Activated T-helper 17 cell treated with anti-CD3 and anti-CD28 coated beads, Interleukin-2, amount 50 U/mL, for 72 hours (primary cell): ENCODE measurements at regions not wholly inside any gene's neighbourhood (a gene's known extent, or its start where the extent isn't known, plus 50 kb on each side); places are given as distances from the start of the nearest gene placed in this dataset.
"Not testable (repeated sequence)": the region's sequence is repeated elsewhere in the genome, so short reads cannot be mapped to it uniquely, and the experiment has no call there.

Experiments used
- ATAC-seq: fragments of 150-1000 bp; cut with Tn5 transposase; replicated peaks from 2 replicates; pipeline ENCODE4 v1.10.0; 2021; ENCODE audit warnings: mild to moderate bottlenecking, moderate library complexity
- H3K27ac Mint-ChIP-seq: one replicate; pipeline ENCODE4 v1.8.0; 2022; ENCODE audit warnings: mixed read lengths
- H3K27me3 Mint-ChIP-seq: one replicate; pipeline ENCODE4 v1.8.0; 2022; ENCODE audit warnings: mixed read lengths
- H3K36me3 Mint-ChIP-seq: one replicate; pipeline ENCODE4 v1.8.0; 2022; ENCODE audit warnings: low read depth, mild to moderate bottlenecking, mixed read lengths
- H3K4me1 Mint-ChIP-seq: one replicate; pipeline ENCODE4 v1.8.0; 2022; ENCODE audit warnings: mixed read lengths
- H3K4me3 Mint-ChIP-seq: one replicate; pipeline ENCODE4 v1.8.0; 2022; ENCODE audit warnings: mild to moderate bottlenecking, mixed read lengths
- H3K9me3 Mint-ChIP-seq: one replicate; pipeline ENCODE4 v1.8.0; 2022; ENCODE audit warnings: mixed read lengths

DNA sequence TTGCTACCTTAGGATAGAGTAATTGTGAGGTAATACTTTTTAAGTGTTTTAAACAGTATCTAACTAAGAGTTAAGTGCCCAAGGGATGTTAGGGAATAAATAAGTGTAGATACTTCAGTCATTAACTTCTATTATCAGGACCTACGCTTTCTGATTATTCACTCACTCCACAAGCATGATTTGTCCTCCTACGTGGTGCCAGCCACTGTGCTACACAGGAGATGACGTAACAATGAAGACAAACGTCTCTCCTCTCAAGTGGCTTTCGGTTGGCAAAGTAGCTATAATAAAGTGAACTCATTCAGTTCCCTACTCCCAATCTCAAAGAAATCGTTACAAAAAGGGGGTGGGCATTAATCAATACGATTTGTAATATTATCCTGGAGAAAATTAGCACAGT lies 100.9 kb upstream of the SETBP1 start:
- Mint-ChIP-seq H3K36me3 (no peaks in the 10 kb centered on the region), H3K27ac (no peak overlapping the region), H3K4me1 (no peaks in the 10 kb centered on the region), H3K4me3 (no peak overlapping the region), H3K9me3 (no peaks in the 10 kb centered on the region), H3K27me3 (peaks cover 11% of the 10 kb centered on the region)
- ATAC-seq: no peak

DNA sequence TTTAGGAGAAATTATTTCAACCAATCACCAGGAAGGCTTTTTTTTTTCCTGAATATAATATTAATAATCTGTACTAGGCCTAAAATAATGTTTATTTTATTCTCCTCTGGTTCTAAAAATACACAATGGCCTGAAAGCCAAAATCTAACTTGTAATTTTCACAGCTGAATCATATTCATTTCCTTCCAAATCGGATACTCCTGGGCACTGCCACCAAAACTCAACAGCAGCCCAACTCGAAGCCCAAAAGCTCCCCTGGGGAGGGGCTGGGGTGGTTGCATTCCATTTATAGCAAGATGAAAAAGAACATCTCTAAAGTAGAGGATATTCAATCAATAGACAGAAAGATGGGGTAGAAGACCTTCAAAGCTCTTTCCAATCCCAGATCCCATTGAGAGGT lies 100.5 kb upstream of the SETBP1 start:
- Mint-ChIP-seq H3K27me3 (peaks cover 11% of the 10 kb centered on the region), H3K4me3 (no peak overlapping the region)
- ATAC-seq: no peak

DNA sequence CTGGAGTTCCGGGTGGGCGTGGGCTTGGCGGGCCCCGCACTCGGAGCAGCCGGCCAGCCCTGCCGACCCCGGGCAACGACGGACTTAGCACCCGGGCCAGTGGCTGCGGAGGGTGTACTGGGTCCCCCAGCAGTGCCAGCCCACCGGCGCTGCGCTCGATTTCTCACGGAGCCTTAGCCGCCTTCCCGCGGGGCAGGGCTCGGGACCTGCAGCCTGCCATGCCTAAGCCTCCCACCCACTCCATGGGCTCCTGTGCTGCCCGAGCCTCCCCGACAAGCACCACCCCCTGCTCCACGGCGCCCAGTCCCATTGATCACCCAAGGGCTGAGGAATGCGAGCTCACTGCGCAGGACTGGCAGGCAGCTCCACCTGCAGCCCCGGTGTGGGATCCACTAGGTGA lies 99.9 kb upstream of the SETBP1 start:
- ATAC-seq, H3K4me1 Mint-ChIP-seq, H3K27ac Mint-ChIP-seq: not testable (repeated sequence)

More for the DNA sequence above, 100.5 kb upstream of the SETBP1 start:
- no peaks in the 10 kb centered on the region for H3K4me1 Mint-ChIP-seq
- no peaks in the 10 kb centered on the region for H3K9me3 Mint-ChIP-seq
- H3K27ac Mint-ChIP-seq: no peak overlapping the region
- no peaks in the 10 kb centered on the region for H3K36me3 Mint-ChIP-seq

DNA sequence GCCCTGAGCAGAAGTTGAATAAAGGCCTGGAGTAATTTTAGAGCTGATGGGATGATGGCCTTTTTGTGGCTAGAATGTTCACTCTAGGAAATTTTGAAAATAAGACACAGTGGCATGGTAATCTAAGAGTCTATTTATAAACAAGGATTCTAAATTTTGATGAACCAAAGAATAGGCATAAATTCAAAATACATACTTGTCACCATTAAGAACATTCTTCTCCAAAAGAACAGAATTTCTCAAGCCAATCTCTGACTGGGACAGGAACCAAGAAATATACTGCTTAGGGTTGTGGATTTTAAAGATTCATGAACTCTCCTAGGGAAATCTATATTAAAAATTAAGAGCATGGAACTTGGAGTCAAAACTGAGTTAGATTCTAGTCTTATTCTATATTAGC lies 98.2 kb upstream of the SETBP1 start:
- H3K9me3 Mint-ChIP-seq: no peaks in the 10 kb centered on the region
- peaks cover 8% of the 10 kb centered on the region for H3K27me3 Mint-ChIP-seq

More for the DNA sequence above, 99.9 kb upstream of the SETBP1 start:
- not testable (repeated sequence) for H3K36me3 Mint-ChIP-seq, H3K9me3 Mint-ChIP-seq, H3K4me3 Mint-ChIP-seq
- H3K27me3 Mint-ChIP-seq: peaks cover 11% of the 10 kb centered on the region

DNA sequence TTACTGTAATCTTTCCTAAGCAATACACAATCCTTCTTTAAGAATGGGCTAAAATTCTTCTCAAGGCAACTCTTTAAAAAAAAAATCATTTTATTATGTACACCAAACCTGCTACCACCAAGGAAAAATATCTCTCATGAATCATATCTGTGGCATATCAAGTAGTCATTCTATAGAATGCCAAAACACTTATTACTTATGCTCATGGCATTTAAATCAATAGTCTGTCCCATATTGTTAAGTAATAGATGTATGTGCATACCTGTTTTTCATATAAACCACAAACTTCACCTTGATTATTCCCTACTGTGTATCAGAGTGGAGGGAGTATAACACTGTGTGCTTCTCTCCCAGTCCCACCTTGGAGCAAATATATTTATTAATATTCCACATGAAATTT lies 95.8 kb upstream of the SETBP1 start:
- H3K4me1 Mint-ChIP-seq: no peaks in the 10 kb centered on the region
- H3K27ac Mint-ChIP-seq: no peak overlapping the region
- H3K4me3 Mint-ChIP-seq: no peak overlapping the region
- ATAC-seq: no peak
- no peaks in the 10 kb centered on the region for H3K9me3 Mint-ChIP-seq
- no peaks in the 10 kb centered on the region for H3K36me3 Mint-ChIP-seq
- H3K27me3 Mint-ChIP-seq: peaks cover 16% of the 10 kb centered on the region

More for the DNA sequence above, 98.2 kb upstream of the SETBP1 start:
- no peaks in the 10 kb centered on the region for H3K36me3 Mint-ChIP-seq
- H3K27ac Mint-ChIP-seq: no peak overlapping the region
- no peak for ATAC-seq
- no peak overlapping the region for H3K4me3 Mint-ChIP-seq
- no peaks in the 10 kb centered on the region for H3K4me1 Mint-ChIP-seq

DNA sequence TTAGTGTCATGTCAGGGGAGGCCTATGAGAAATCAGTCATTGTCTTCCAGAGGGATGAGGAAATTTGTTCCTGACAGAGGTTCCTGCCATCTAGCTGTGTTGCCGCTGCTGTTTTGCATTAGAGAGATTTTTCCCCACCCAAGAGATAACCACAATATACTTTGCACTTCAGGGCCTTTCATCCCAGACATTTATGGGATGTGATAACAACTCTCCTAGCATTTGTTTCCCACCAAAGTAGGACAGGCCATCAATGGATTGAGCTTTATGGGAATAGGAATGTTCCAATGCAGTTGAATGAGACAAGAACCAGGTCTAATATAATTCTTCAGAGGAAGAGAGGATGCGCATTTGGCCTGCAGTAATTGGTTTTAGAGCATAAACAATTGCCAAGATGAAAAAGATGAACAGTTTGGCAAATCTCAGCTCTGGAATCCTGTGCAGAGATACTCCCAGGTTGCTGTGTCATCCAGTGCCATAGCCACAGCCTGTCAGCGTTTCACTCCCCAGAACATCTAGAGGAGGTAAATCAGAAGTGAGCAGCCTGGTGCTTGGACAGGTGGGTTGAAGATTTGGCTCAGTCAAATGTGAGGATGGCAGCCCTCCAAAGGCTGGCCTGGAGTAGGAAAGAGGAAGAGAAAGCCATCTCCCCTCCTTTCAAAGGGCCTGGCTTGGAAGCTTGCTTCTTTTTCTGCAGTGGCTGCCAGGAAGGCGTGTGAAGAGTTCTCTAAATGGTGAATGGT lies 93.7 kb upstream of the SETBP1 start:
- Mint-ChIP-seq H3K9me3 (no peaks in the 10 kb centered on the region), H3K4me1 (no peaks in the 10 kb centered on the region), H3K4me3 (no peak overlapping the region), H3K27me3 (peaks cover 23% of the 10 kb centered on the region), H3K36me3 (no peaks in the 10 kb centered on the region), H3K27ac (no peak overlapping the region)
- no peak for ATAC-seq

DNA sequence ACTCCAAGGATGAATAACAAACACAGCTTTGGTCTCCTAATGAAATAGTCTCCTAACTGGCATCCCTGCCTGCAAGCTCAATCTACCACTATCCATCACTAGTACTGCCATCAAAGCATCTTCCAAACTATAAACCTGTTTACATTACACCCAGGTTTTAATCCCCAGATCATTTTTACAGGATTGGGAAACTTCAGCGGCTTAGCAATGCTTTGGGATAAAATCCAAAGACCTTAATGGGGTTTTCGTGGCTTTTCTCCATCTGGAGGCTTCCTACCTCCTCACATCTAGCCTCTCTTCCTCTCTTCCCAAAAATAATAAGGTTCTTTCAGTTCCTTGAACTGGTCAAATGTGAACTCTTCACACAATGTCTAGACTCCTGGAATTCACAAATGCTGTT lies 92.2 kb upstream of the SETBP1 start:
- no peak overlapping the region for H3K4me3 Mint-ChIP-seq
- H3K9me3 Mint-ChIP-seq: no peaks in the 10 kb centered on the region
- peaks cover 25% of the 10 kb centered on the region for H3K27me3 Mint-ChIP-seq
- no peaks in the 10 kb centered on the region for H3K36me3 Mint-ChIP-seq
- no peak overlapping the region for H3K27ac Mint-ChIP-seq
- no peaks in the 10 kb centered on the region for H3K4me1 Mint-ChIP-seq
- ATAC-seq: no peak

DNA sequence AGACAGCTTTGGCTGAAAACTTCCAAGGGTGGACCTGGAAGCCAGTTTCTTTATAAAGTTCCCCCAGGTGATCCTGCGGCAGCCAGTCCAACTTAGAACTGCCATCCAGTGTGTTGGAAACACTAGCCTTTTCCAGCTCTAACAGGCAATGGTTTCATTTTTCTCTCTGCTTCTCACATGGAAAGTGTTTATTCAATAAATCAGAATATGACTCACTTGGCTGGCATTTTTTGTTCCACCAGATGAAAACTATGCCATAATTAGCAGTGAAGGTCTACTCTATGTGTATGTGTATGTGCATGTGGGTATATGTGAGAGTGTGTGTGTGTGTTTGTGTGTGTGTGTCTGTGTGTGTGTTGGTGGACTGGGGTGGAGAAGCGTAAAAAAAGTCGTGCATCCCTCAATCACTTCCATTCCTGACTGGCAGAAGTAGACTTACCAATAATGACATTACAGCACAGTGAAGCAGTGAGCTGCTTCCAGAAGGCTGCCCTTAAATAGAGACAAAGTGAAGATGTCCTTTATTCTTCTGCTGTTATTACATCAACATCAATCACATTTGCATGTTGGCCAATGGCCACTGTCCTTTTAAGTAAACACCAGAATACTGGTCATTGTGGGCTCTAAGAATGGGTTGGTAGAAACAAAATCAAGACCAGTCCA lies 90.9 kb upstream of the SETBP1 start:
- Mint-ChIP-seq H3K27me3 (peaks cover 25% of the 10 kb centered on the region), H3K27ac (no peak overlapping the region), H3K4me3 (no peak overlapping the region), H3K9me3 (no peaks in the 10 kb centered on the region), H3K36me3 (no peaks in the 10 kb centered on the region), H3K4me1 (no peaks in the 10 kb centered on the region)
- ATAC-seq: no peak

DNA sequence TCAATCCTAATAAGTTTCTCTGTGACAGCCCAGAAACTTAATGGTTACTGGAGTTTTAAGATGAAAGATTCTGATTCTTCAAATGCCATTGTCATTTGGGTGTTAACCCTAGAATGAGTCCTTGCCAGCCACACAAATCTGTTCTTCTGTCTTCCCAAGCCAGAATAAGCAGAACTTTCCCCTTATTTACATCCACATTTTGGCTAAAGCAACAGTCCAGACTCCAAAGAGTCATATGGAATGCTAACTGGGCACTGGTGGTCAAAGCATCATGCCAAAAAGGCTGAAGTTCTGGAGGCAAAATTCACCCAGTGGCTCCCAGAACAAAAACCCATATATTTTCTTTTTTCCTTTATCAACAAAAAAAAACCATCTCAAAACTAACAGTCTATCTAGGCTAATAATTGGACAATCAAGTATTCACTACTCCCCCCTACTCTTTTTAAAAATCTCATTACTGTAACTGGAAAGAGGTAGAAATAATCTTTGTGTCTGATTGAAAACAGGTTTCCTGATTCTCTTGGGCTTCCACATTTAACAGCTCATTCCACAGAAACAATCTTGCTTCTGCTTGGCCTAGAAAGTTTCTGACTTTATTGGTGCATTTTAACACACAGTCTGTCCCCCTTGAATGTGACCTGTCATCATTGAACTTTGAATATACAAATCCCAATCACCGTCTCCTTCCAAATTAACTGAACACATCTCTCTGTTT lies 89.6 kb upstream of the SETBP1 start:
- peaks cover 25% of the 10 kb centered on the region for H3K27me3 Mint-ChIP-seq
- no peak overlapping the region for H3K27ac Mint-ChIP-seq
- H3K36me3 Mint-ChIP-seq: no peaks in the 10 kb centered on the region
- H3K4me3 Mint-ChIP-seq: no peak overlapping the region
- no peaks in the 10 kb centered on the region for H3K9me3 Mint-ChIP-seq
- H3K4me1 Mint-ChIP-seq: no peaks in the 10 kb centered on the region
- no peak for ATAC-seq

DNA sequence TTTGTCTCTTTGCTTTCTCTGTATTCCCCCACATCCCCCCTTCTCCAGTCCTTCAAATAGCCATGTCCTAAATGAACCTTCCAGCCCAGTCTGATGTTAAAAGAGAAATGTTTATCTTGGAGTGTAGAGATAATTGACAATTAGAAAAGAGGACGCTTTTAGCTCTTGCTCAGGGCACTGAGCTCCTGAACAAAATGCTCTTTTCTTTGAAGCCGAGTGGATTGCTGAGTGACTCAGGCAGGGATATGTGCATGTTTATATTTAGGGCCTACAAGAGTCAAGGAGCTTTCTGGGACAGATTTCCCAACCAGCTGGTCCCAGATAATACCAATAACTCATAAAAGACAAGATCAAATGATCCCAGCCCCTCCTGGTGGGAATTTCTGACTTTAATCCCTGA lies 88.0 kb upstream of the SETBP1 start:
- Mint-ChIP-seq H3K27me3 (peaks cover 31% of the 10 kb centered on the region), H3K4me3 (no peak overlapping the region), H3K27ac (no peak overlapping the region), H3K4me1 (peaks cover 6% of the 10 kb centered on the region), H3K36me3 (no peaks in the 10 kb centered on the region), H3K9me3 (no peaks in the 10 kb centered on the region)
- no peak for ATAC-seq

DNA sequence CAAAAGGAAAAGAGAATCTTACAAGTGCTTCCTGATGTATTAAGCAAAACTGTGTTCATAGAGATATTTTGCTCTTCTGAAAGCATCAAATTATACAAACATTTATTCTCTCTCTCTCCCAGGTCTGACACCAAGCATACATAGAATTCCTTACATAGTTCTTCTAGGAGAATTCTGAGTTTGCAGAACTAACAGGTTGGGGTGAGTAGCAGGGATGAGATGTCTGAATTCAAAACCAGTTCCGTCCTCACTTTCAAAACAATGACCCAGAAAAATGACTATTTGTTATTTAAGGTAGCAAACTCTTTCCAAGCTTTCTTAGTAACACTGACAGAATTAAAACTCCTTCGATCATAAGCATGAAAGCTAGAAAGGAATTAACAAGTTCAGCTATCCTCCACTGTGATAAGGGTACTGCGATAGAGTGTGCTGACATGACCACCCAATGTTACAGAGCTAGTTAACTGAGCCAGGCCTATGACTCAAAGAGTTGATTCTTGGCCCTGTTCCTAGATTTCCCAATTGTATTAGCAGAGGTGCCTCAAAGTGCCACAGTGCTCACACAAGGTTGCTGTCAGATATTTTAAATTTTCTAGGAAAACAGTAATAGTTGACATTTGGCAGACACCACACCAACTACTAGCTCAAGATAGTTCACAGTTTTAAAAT lies 85.8 kb upstream of the SETBP1 start:
- H3K36me3 Mint-ChIP-seq: no peaks in the 10 kb centered on the region
- no peaks in the 10 kb centered on the region for H3K9me3 Mint-ChIP-seq
- ATAC-seq: no peak
- H3K4me1 Mint-ChIP-seq: peaks cover 6% of the 10 kb centered on the region
- no peak overlapping the region for H3K27ac Mint-ChIP-seq
- H3K4me3 Mint-ChIP-seq: no peak overlapping the region
- H3K27me3 Mint-ChIP-seq: peaks cover 24% of the 10 kb centered on the region

DNA sequence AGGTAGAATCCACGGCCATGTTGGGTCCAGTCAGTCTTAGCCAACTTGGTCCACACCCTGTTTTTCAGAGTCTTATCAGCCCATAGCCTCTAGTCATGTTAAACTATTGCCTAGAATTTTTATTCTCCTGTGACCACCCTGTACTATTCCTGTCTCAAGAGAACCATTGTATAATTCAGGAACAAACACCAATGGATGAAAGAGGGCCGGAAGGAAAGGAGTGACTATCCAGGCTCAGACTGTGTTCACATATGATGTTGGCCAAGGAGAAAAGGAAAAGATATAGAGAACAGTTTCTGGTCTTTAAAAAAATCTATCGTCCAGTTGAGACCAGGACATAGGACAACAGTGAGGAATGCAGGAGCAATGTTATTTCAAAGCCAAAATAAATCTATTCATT lies 82.9 kb upstream of the SETBP1 start:
- ATAC-seq: no peak
- H3K4me1 Mint-ChIP-seq: peaks cover 6% of the 10 kb centered on the region

DNA sequence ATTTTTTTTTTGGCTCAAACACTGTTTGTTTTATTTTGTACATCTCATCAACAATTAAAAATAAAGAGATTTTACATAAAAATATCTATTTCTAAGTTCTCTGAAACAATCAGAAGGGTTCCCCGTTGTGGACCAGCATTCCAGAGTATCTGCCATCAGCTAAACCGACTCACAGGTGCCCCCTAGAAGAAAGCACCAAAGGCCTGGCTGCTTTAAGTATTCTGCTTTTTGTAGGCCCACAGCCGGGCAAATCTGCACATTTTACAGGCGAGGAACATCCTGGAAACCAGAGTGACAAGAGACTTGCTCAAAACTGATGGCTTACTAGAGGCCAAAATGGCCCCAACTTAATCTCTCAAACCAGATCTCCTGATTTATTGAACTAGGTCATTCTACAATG lies 82.2 kb upstream of the SETBP1 start:
- ATAC-seq: no peak
- no peak overlapping the region for H3K27ac Mint-ChIP-seq
- peaks cover 17% of the 10 kb centered on the region for H3K27me3 Mint-ChIP-seq
- H3K4me1 Mint-ChIP-seq: peaks cover 6% of the 10 kb centered on the region
- H3K36me3 Mint-ChIP-seq: no peaks in the 10 kb centered on the region
- H3K9me3 Mint-ChIP-seq: no peaks in the 10 kb centered on the region
- H3K4me3 Mint-ChIP-seq: no peak overlapping the region

More for the DNA sequence above, 82.9 kb upstream of the SETBP1 start:
- peaks cover 20% of the 10 kb centered on the region for H3K27me3 Mint-ChIP-seq
- no peaks in the 10 kb centered on the region for H3K36me3 Mint-ChIP-seq
- H3K9me3 Mint-ChIP-seq: no peaks in the 10 kb centered on the region
- H3K27ac Mint-ChIP-seq: no peak overlapping the region
- no peak overlapping the region for H3K4me3 Mint-ChIP-seq

DNA sequence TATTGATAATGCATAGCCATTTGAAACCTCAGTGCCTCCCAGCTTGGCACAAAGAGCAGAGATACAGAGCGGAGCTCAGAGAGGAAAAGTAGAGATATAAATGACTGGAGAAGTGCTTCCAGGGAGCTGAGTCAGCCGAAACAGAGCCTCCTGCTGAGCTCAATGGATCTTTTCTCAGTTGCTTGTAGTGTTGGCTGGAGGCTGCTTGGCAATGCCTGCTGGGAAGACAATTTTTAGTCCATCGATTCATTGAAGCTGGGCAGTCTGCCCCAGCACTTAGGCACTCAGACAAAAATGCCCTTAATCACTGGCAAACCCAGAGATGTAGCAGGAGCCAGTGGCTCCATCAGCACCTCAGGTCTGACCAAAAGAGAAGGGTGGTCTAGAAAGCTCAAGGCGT lies 81.3 kb upstream of the SETBP1 start:
- H3K9me3 Mint-ChIP-seq: no peaks in the 10 kb centered on the region
- H3K4me3 Mint-ChIP-seq: no peak overlapping the region
- no peak for ATAC-seq
- H3K36me3 Mint-ChIP-seq: no peaks in the 10 kb centered on the region
- no peak overlapping the region for H3K27ac Mint-ChIP-seq
- peaks cover 13% of the 10 kb centered on the region for H3K27me3 Mint-ChIP-seq
- peaks cover 6% of the 10 kb centered on the region for H3K4me1 Mint-ChIP-seq
